Panc1 (cell line): ENCODE measurements at regions not wholly inside any gene's neighbourhood (a gene's known extent, or its start where the extent isn't known, plus 50 kb on each side); places are given as distances from the start of the nearest gene placed in this dataset.

Experiments
- ATAC-seq: fragments of 200-7000 bp; cut with Tn5 transposase; 2 replicates; pipeline ENCODE4 v1.9.1; 2020; ENCODE audit warnings: mild to moderate bottlenecking, moderate library complexity
- BruUV-seq: library from RNA; stranded (reverse); fragments of 400-500 nt; replicated peaks from 2 replicates; lab custom pipeline; 2021; lab: Mats Ljungman, UMichigan
- CTCF ChIA-PET: fragments of 300-600 bp; sonication (Branson Sonifier 250); formaldehyde crosslinking; loops from one replicate; lab custom pipeline; 2022; ENCODE audit warnings: antibody characterized with exemption; lab: Charles Lee
- POLR2A ChIA-PET: fragments of 300-600 bp; sonication (Branson Sonifier 250); formaldehyde crosslinking; loops from one replicate; lab custom pipeline; 2022; ENCODE audit warnings: antibody characterized with exemption; lab: Charles Lee
- DNase-seq: peaks from one replicate; pipeline ENCODE4 v3.0.0-alpha.2; 2010; ENCODE audit warnings: low read depth, low spot score
- H3K27ac ChIP-seq: 2 replicates; pipeline ENCODE4 v1.5.1; 2011; ENCODE audit warnings: mild to moderate bottlenecking, low read length, inconsistent platforms
- H3K27me3 ChIP-seq: fragments of 200-500 bp; sonication (Bioruptor generic); 2 replicates; pipeline ENCODE4 v1.6.0; 2014; ENCODE audit warnings: low read length, inconsistent platforms; ENCODE audit not compliant: control insufficient read depth, insufficient read depth
- H3K36me3 ChIP-seq: fragments of 200-500 bp; sonication (Bioruptor generic); 2 replicates; pipeline ENCODE4 v1.5.1; 2014; ENCODE audit warnings: inconsistent platforms, mild to moderate bottlenecking, low read length, moderate library complexity; ENCODE audit not compliant: control insufficient read depth, insufficient read depth
- H3K4me1 ChIP-seq: 2 replicates; pipeline ENCODE4 v1.5.1; 2011; ENCODE audit warnings: inconsistent platforms, mild to moderate bottlenecking, low read length, moderate library complexity; ENCODE audit not compliant: control insufficient read depth, insufficient read depth
- H3K4me3 ChIP-seq, 2 experiments: 2 replicates each; pipeline ENCODE4 v1.5.1; 2011 to 2012; ENCODE audit warnings: low read depth in 2 of 2, low read length in 2 of 2, mild to moderate bottlenecking in 2 of 2, inconsistent platforms in 1 of 2, moderate library complexity in 1 of 2
- H3K9me3 ChIP-seq: fragments of 200-500 bp; sonication (Bioruptor generic); 2 replicates; pipeline ENCODE4 v1.5.1; 2014; ENCODE audit warnings: low read depth, mild to moderate bottlenecking, inconsistent platforms, low read length, moderate library complexity; ENCODE audit not compliant: control insufficient read depth, insufficient read depth
- POLR2AphosphoS5 ChIP-seq: IDR thresholded peaks from 2 replicates; pipeline ENCODE4 v1.6.1; 2012; ENCODE audit warnings: mild to moderate bottlenecking, low read depth, low read length, moderate library complexity
- SIN3A ChIP-seq: IDR thresholded peaks from 2 replicates; pipeline ENCODE4 v1.6.1; 2012; ENCODE audit warnings: low read depth, mild to moderate bottlenecking, low read length, moderate library complexity, borderline replicate concordance; ENCODE audit not compliant: insufficient read depth
- TCF7L2 ChIP-seq: IDR thresholded peaks from 2 replicates; pipeline ENCODE4 v1.6.1; 2011; ENCODE audit warnings: mild to moderate bottlenecking, low read depth, low read length, inconsistent platforms
- in situ Hi-C: cut with HindIII; loops from 2 replicates; pipeline ENCODE4 v1.10.0; 2016; ENCODE audit warnings: low sequenced_read_pairs, low pct_unique_long_range_greater_than_20kb
- intact Hi-C: fragments of 100-400 bp; cut with micrococcal nuclease; formaldehyde crosslinking; loops from one replicate; pipeline ENCODE4 v1.10.0; 2022; ENCODE audit not compliant: unreplicated experiment
- TF ChIP-seq, protein P1 (sequence below): fragments of 450-650 bp; IDR thresholded peaks from 2 replicates; pipeline ENCODE4 v1.5.1; 2017; ENCODE audit warnings: mild to moderate bottlenecking
- TF ChIP-seq, protein P2 (sequence below), 2 experiments: IDR thresholded peaks; 2 replicates each; pipeline ENCODE4 v1.6.1; 2011 to 2012; ENCODE audit warnings: low read depth in 2 of 2, control low read depth in 1 of 2, low read length in 1 of 2, mild to moderate bottlenecking in 1 of 2, moderate library complexity in 1 of 2; ENCODE audit not compliant: insufficient read depth in 1 of 2

- in situ Hi-C loops (no loop called here), intact Hi-C loops (no loop called here)
- no peaks in the 10 kb centered on the region for H3K9me3 ChIP-seq
- no TSS peak for BruUV-seq
- H3K27me3 ChIP-seq = no peaks in the 10 kb centered on the region
- H3K27ac ChIP-seq = no peak overlapping the region
- TF ChIP-seq TCF7L2 (no peak), POLR2AphosphoS5 (no peak), SIN3A (no peak)
- TF ChIP-seq, protein P1, sequence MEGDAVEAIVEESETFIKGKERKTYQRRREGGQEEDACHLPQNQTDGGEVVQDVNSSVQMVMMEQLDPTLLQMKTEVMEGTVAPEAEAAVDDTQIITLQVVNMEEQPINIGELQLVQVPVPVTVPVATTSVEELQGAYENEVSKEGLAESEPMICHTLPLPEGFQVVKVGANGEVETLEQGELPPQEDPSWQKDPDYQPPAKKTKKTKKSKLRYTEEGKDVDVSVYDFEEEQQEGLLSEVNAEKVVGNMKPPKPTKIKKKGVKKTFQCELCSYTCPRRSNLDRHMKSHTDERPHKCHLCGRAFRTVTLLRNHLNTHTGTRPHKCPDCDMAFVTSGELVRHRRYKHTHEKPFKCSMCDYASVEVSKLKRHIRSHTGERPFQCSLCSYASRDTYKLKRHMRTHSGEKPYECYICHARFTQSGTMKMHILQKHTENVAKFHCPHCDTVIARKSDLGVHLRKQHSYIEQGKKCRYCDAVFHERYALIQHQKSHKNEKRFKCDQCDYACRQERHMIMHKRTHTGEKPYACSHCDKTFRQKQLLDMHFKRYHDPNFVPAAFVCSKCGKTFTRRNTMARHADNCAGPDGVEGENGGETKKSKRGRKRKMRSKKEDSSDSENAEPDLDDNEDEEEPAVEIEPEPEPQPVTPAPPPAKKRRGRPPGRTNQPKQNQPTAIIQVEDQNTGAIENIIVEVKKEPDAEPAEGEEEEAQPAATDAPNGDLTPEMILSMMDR = no peak
- TF ChIP-seq, protein P2, sequence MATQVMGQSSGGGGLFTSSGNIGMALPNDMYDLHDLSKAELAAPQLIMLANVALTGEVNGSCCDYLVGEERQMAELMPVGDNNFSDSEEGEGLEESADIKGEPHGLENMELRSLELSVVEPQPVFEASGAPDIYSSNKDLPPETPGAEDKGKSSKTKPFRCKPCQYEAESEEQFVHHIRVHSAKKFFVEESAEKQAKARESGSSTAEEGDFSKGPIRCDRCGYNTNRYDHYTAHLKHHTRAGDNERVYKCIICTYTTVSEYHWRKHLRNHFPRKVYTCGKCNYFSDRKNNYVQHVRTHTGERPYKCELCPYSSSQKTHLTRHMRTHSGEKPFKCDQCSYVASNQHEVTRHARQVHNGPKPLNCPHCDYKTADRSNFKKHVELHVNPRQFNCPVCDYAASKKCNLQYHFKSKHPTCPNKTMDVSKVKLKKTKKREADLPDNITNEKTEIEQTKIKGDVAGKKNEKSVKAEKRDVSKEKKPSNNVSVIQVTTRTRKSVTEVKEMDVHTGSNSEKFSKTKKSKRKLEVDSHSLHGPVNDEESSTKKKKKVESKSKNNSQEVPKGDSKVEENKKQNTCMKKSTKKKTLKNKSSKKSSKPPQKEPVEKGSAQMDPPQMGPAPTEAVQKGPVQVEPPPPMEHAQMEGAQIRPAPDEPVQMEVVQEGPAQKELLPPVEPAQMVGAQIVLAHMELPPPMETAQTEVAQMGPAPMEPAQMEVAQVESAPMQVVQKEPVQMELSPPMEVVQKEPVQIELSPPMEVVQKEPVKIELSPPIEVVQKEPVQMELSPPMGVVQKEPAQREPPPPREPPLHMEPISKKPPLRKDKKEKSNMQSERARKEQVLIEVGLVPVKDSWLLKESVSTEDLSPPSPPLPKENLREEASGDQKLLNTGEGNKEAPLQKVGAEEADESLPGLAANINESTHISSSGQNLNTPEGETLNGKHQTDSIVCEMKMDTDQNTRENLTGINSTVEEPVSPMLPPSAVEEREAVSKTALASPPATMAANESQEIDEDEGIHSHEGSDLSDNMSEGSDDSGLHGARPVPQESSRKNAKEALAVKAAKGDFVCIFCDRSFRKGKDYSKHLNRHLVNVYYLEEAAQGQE (IDR thresholded peaks at IDR 0.05; ENCODE audit: insufficient read depth in 1 of 2, low read depth in 2 of 2, low read length in 1 of 2) = no peak
- H3K4me1 ChIP-seq = no peaks in the 10 kb centered on the region
- DNase-seq (no peak), ATAC-seq (no peak)
- H3K36me3 ChIP-seq = no peaks in the 10 kb centered on the region
- ChIA-PET POLR2A (no interaction called here), CTCF (no interaction called here)
- H3K4me3 ChIP-seq = no peak overlapping the region
These were observed 1065.0 kb upstream of the RBFOX1 start for GRCh38 chr16:6267682-6268081.

DNA sequence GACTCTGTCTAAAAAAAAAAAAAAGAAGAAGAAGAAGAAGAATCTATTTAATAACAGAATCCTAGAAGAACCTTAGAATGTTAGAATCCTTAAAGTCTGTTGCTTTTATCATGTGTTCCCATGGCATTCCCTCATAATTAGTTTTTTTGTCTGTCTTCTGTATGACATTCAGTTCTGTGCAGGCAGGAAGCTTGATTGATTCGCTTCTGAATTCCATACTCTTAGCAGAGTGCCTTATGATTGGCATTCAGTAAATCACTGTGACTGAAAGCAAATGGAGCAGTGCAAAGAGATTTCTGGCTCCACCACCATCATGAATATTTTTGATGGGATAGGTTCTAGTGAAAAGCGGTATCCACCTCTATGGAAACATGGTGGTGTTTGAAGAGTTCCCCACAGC is 1065.9 kb upstream of the RBFOX1 start:
- ChIA-PET POLR2A (no interaction called here), CTCF (no interaction called here)
- TF ChIP-seq TCF7L2 = no peak
- TF ChIP-seq, protein P1 = no peak
- TF ChIP-seq, protein P2 (IDR thresholded peaks at IDR 0.05; ENCODE audit: insufficient read depth in 1 of 2, low read depth in 2 of 2, low read length in 1 of 2) = no peak
- in situ Hi-C loops = no loop called here
- no TSS peak for BruUV-seq
- H3K27me3 ChIP-seq = no peaks in the 10 kb centered on the region
- H3K4me3 ChIP-seq = no peak overlapping the region
- no peaks in the 10 kb centered on the region for H3K9me3 ChIP-seq
- no peak overlapping the region for H3K27ac ChIP-seq
- intact Hi-C loops = no loop called here
- no peaks in the 10 kb centered on the region for H3K36me3 ChIP-seq
- no peaks in the 10 kb centered on the region for H3K4me1 ChIP-seq
- DNase-seq (no peak), ATAC-seq (no peak)
